GM18870 (cell line): ENCODE measurements at regions not wholly inside any gene's neighbourhood (a gene's known extent, or its start where the extent isn't known, plus 50 kb on each side); places are given as distances from the start of the nearest gene placed in this dataset.

Experiments
- ATAC-seq: cut with Tn5 transposase; IDR thresholded peaks from one replicate; pipeline ENCODE4 v1.9.1; 2021; ENCODE audit warnings: moderate library complexity; ENCODE audit not compliant: unreplicated experiment

DNA sequence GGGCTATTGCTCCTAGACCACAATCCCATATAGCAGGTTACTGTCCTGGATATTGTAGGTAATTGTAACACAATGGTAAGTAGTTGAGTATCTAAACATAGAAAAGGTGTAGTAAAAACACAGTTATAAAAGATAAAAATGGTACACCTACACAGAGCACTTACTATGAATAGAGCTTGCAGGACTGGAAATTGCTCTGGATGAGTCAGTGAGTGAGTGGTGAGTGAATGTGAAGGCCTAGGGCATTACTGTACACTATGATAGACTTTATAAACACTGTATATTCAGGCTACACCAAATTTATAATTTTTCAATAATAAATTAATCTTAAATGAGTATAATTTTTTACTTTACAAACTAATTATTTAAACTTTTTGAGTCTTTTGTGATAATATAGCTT is 425.7 kb downstream of the PABPC4L start:
- ATAC-seq = no peak

DNA sequence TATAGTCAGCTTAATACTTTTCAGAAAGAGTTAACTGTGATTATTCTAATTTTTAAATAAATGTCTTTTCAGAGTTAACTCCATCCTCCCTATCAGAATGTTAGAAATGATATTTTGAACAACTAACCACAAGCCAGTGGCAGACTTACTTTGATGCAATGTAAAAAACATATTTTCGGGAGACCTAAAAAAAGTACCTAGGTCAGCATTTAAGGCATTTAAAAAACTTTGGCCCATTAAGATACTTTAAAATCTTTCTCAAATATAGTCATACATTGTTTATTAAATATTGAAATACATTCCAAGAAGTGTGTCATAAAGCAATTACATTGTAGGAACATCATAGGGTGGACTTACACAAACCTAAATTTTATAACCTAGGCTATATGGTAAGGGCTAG is 426.1 kb downstream of the PABPC4L start:
- ATAC-seq = no peak

DNA sequence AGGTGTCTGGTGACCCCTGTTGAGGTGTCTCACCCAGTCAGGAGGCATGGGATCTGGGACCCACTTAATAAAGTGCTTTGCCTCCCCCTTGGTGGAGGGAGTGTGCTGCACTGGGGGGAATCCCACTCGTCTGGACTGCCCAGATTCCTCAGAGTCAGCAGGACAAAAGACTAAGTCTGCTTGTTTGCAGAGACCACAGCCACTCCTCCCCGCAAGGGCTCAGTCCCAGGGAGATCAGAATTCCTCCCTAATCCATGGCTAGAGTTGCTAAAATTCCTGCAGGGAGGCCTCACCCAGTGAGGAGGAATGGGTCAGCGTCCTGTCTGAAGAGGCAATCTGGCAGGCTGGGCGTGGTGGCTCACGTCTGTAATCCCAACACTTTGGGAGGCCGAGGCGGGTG is 442.2 kb downstream of the PABPC4L start:
- no peak for ATAC-seq

DNA sequence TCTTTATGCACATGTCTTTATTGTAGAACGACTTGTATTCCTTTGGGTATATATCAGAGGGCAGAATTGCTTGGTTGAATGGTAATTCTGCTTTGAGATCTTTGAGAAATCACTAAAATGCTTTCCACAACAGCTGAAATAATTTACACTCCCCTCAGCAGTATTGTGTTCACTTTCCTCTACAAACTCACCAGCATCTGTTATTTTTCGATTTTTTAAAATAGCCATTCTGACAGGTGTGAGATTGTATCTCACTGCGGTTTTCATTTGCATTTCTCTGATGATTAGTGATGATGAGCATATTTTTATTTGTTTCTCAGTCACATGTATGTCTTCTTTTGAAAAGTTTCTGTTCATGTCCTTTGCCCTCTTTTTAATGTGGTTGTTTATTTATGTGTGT is 459.8 kb downstream of the PABPC4L start:
- ATAC-seq = no peak

DNA sequence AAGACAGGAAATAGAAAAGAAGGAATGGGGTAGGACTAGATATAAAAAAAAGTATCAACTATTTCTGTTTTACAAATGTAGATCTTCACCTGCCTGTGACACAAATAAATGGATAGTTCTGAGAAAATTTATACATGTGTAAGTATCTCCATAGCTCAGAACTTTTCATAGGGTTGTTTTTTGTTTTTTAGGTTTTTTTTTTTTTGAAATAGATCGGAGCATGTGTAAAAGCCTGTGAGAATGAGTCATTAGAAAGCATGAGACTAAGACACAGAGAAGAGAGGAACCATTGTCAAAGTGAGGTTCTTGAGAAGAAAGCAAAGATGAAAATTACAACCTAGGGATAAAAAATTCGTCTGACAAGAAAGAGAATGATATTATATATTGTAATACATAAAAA is 481.6 kb downstream of the PABPC4L start:
- no peak for ATAC-seq

DNA sequence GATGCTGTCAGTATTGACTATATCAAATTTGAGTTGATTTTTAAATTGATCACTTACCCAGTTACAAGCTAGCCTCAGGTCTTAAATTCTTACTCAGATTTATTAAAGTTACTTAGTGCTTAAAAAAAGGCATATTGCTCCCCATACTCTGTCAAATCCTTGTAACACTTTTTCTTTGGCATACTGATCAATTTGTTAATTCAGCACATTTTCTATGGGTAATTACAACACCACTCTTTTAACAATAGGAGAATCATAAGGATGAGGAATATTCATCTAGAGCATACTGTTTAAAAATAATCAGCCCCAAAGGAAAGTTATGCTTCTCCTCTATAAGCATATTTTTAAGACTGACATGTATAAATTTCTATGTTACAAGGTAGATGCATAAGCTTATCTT is 482.5 kb downstream of the PABPC4L start:
- no peak for ATAC-seq

DNA sequence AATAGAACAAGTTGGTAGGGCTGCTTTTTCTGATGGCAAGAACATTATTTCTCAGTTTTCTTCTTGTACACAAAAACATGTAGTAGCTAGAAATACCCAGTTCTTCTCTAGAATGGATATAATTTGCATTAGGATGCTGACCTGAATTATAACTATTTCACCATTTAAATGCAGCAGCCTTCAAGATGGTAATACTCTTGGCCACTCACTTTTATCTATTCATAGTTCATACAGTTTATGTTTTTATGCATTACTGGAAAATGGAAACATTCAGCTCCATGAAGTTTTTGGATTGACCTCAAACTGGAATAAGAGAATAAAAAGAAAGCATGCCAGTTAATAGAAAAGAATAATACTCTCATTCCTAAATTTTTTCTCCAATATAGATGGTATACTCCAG is 487.4 kb downstream of the PABPC4L start:
- no peak for ATAC-seq

DNA sequence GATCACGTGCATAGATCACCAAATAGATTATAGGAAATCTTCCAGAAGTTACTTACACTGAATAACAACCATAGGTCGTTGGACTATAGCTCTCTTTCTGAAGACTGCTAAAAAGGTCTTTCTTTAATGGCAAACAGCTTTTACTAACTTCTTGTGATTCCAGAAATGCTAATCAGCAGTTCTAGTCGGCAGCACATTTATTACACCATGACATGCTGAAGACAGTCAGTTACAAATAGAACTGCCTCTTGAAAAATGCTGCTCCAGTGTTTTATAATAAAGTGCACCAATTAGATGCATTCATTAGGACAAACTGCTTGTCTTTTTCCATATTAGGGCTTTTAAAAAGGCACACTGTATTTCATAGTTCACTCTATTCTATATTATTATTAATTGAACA is 488.2 kb downstream of the PABPC4L start:
- ATAC-seq = no peak

DNA sequence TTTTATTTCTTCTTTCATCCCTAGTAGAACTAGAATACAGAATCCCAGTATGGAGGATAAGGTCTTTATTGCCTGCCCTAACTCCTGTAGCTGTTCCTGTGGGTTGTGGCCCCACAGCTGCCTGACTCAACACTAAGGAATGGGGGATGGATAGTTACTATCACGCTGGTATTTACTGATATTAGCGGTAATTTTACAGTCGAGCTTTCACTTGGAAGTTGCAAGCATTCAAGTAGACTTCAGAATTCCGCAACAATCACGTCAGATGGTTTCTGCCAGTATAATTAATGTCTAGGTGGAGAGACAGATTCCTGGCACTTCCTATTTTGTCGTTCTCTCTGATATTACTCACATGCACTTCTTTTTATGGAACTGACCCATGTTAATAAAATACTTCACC is 489.8 kb downstream of the PABPC4L start:
- no peak for ATAC-seq

DNA sequence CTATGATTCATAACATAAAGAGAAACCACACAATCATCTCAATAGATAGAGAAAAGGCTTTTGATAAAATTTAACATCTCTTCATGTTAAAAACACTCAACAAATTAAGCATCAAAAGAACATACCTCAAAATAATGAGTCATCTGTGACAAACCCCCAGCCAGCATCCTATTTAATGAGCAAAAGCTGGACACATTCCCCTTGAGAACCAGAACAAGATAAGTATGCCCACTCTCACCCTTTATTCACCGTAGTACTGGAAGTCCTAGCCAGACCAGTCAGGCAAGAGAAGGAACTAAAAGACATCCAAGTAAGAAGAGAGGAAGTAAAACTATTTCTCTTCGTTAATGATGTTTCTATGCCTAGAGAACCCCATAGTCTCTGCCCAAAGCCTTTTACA is 507.2 kb downstream of the PABPC4L start:
- no peak for ATAC-seq

DNA sequence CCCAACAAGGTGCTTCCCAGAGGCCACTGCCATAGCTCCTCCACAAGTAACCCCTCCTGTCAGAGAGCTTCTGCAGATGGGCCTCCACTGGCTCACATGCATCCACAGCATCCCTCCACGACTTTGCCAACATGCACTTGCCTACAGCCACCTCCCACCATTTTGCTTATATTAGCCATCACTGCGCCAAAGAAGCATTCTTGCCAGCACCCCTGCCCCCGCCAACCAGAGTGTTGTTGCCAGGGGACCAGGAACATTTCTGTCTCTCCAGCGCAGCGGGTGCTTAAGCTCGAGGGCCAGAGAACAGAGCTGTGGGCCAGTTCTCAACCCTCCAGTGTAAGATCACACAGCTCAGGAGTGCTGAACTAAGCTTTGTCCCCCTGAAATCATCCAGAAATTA is 517.6 kb downstream of the PABPC4L start:
- ATAC-seq = no peak

DNA sequence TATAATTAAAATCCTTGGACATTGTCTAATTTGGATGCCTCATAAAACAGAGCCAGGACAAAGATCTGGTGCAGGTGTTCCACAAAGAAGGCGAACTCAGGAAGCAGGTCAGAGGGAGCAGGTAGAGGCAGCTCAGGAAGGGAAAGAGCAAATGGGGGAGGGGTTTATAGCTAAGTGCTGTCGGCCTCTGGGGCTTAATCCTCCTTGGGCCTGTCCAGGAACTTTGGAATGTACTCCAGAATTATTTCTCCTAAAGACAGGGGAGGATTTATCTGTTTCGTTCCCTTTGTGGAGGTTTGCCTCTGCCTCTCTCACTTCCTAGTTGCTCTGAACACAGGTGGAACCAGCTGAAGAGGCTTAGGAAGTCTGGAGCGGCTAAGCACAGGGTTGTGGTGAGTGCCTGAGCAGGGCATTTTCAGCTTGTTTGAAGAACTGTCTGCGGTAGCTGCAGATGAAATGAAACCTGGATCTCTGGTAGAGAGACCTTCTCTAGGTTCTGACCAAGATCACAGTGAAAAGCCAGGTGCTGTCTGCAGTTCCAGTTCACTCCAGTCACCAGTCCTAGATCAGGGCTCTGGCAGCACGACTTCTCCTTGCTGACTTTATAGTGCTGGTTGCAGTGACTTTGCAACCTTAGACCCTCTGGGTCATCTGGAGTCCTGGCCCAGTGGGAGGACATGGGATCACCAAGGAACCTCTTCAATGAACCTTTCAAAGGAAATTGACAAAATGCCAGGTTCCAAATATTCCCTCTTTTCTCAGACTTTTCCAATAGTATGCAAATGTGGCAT is 519.2 kb downstream of the PCDH10 start:
- no peak for ATAC-seq

DNA sequence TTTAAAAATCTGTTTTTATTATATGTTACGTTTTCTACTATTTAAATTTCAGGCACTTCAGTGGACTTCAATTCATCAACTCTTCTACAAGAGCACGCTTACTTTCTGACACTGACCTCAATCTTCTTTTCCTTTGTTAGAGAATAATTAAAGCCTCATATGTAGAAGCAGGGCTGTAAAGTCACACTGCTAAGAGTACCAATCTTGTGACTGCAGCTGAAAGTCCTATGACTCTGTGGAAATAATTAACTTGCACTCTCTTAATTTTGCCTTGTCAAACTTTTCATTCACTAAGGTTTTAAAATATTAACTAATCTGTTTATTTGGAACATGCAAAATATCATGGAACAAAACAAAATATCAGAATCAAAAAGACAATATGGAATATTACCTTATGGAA is 498.1 kb downstream of the PCDH10 start:
- no peak for ATAC-seq

DNA sequence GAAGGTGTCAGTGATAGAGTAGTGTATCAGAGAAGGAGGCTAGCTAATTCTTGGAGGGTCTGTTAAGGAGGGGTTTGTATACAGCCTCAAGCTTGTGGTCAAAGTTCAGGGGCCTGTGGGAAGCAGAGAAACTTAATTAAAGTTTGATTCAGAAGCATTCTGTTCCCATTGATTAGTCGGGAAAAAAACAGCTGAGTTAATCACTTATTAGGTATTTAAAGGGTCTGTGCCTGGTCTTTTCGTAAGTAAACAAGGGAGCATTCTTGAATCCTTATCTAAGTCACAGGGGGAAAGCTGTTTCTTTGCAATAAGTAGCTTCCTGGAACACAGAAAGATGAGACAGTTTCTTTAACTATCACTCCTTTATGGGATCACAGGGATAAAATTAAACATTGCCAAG is 492.1 kb downstream of the PCDH10 start:
- ATAC-seq = no peak

DNA sequence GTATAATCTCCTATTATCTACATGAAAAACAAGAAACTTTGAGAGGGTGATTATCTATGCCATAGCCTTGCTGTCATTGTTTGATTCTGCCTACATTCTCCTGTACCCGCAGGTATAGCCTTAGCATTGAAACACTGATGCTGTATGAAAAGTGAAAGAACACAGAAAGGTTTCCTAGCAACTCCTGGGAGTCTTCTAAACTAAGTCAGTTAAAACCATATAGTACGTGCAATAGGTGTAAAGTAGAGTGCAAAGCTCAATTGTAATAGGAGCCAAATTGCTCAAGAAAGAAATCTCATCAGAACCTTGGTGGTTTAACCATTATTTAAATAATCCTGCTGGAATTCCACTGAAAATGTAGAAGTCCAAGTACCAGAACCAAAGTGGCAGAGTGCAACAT is 489.7 kb downstream of the PCDH10 start:
- no peak for ATAC-seq

DNA sequence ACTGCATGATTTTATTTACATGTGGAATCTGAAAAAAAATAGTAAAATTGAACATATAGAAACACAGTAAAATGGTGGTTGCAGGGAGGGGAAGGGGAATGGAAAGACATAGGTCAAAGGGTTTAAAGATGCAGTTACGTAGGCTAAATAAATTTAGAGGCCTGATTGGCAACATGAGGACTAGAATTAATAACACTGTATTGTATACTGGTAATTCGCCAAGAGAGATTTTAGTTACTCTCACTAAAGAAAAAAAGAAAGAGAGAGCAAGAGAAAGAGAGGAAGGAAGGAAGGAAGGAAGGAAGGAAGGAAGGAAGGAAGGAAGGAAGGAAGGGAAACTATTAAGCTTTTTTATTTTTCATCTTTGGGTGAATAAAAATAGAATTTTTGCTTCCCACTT is 488.1 kb downstream of the PCDH10 start:
- ATAC-seq = no peak

DNA sequence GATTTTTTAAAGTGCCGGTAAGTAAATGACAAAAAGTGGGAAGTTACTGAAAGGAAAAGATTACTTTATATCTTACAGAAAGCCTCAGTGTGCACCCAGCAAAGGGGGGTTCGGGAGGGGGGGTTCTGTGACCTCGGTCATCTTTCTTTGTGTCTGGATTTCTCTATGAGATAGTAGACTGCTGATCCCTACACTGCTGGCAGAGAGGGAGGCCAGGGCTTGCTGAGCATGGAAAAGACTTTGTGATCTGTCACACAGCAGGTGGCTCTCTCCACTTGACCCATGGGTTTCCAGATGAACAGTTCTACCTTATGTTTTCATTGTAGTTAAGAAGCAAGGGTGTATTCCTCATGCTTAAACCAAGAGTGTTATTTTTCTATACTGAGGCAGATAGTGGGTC is 475.6 kb downstream of the PCDH10 start:
- no peak for ATAC-seq

DNA sequence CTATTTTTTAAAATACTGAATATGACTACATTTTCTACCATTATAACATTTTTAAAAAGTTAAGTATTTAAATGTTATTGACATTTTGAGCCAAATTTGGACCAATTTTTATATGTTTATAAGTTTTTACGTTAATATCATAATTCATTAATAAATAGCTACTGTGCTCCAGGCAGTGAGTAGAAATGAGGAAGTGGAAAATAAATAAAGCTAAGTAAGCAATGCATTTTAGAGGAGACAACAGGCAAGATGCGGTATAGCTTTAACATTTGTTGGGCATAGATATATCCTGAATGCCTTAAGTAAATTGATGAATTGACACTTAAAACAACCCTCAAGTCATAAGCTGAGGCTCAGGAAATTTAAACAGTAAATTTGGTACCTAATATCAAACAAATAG is 474.8 kb downstream of the PCDH10 start:
- ATAC-seq = no peak

DNA sequence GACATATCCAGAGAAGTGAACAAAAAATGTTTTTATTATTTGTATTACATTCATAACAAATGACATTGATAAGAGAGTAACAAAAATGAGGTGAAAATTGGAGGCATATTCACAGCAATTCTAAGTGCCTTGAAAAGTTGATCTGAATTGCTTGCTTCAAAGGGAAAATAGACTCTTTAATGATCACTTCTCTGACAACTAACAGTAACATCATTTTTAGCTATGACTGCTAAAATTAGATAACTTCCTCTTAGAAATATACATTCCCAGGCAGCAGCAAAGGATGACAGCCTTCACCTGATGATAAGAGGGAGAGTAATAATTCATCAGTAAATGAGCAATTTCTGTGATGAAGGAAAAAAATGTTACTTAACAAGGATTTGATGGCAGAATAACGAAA is 472.5 kb downstream of the PCDH10 start:
- no peak for ATAC-seq

DNA sequence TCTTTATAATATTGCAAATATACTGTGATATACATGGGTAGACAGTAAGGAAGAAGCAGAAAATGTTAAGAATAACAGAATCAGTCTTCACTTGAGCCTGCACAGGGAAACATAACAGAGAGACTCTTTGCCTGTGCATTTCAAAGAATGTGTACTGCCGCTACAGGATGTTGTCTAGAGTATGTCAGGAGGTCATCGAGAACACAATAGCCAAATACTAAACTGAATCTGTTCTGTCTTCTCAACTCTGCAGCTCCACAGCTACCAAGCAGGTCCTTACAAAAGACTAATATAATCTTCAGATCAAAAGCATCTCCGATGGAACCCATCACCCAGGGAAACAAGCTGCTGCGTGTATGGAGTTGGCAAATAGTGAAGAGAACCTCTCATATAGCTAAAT is 471.5 kb downstream of the PCDH10 start:
- ATAC-seq = no peak

DNA sequence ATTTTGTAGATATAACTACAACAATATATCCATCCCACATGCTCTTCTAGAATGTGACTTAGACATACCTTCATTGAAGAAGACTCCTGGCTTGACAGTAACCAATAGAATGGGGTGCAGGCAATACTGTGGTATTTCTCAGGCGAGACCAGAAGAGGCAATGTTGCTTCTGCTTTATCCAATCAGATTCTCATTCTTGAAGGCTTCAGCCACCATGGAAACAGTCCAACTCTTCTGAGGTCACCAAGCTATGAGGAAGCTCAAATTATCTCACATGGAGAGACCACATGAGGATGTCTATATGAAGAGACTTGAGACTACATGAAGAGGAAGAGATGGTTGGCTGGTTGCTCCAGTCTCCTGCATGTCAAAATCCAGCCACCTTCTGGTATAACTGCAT is 469.9 kb downstream of the PCDH10 start:
- ATAC-seq = no peak

DNA sequence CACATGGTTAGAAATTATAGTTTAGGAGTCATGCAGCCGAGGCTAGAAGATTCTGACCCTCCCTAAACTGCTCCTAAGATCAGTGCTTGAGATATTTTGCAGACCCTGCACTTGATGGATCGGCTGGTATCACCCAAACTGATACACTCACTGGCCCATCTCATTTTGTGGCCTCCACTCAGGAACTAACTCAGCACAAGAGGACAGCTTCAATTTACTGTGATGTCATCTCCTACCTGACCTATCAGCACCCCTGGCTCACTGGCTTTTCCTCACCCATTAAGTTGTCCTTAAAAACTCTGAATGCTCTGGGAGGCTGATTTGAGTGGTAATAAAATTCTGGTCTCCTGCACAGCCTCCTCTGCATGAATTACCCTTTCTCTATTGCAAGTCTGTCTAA is 450.9 kb downstream of the PCDH10 start:
- ATAC-seq = no peak

DNA sequence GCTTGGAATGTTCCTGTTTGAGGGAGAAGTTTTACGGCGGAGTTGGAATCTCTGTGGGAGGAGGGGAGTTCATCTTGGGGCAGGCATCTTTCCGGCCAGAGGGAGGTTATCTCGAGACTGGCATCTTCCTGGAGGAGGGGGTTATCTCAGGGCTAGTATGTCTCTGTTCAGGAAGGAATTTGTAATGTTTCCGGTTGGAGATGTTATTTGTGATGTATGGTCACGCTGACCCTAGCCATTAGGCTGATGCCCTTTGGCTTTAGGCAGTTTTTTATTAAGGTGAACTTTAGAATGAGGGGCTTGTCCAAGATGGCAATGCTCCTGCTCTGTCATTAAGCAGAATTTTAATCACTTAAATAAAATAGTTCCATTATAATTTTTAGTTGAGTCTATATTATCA is 449.7 kb downstream of the PCDH10 start:
- no peak for ATAC-seq
